ENCODE measurements at regions not wholly inside any gene's neighbourhood (a gene's known extent, or its start where the extent isn't known, plus 50 kb on each side); places are given as distances from the start of the nearest gene placed in this dataset.

DNA sequence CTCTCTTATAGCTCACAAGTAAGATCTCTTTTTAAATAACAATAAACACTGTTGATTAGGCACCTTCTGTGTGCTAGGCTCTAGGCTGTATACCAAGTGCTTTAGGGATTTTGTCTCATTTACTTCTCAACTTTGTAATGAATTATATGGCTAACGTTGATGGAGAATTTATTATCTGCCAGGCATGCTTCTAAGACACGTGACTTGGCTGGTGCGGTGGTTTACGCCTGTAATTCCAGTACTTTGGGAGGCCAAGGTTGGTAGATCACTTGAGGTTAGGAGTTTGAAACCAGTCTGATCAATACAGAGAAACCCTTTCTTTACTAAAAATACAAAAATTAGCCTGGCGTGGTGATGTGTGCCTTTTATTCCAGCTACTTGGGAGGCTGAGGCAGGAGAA, 1202.8 kb upstream of the TMEM132C start:
- no peak overlapping the region for H3K4me3 ChIP-seq
- no peaks in the 10 kb centered on the region for H3F3A ChIP-seq (ENCODE audit: low read depth)
- H4K20me1 ChIP-seq (ENCODE audit: low read depth) = no peaks in the 10 kb centered on the region
- H2AFZ ChIP-seq (replicated peaks) = no peak overlapping the region
- no peak overlapping the region for H3K9ac ChIP-seq
- H3K27me3 Mint-ChIP-seq (ENCODE audit: insufficient read depth, low read depth) = peaks cover 2% of the 10 kb centered on the region
- H3K4me3 Mint-ChIP-seq = no peak overlapping the region
- no peaks in the 10 kb centered on the region for H3K36me3 ChIP-seq
- H3K4me2 ChIP-seq = no peak overlapping the region
- no peaks in the 10 kb centered on the region for H3K9me3 Mint-ChIP-seq
- no peak overlapping the region for H3K27ac Mint-ChIP-seq
- TF ChIP-seq EZH2phosphoT487 (IDR thresholded peaks at IDR 0.05) = no peak
- no peak for TF ChIP-seq CTCF (IDR thresholded peaks at IDR 0.05)
- TF ChIP-seq EZH2 (IDR thresholded peaks at IDR 0.05) = no peak
- H3K27me3 ChIP-seq = no peaks in the 10 kb centered on the region
- no peak overlapping the region for H3K27ac ChIP-seq
- H3K36me3 Mint-ChIP-seq = no peaks in the 10 kb centered on the region
- H3K4me1 ChIP-seq = peaks cover 3% of the 10 kb centered on the region
- H3K9me3 ChIP-seq (ENCODE audit: low read depth) = no peaks in the 10 kb centered on the region
- no peak for DNase-seq (ENCODE audit: low spot score)
- no peaks in the 10 kb centered on the region for H3K4me1 Mint-ChIP-seq
- no peaks in the 10 kb centered on the region for H3K79me2 ChIP-seq (ENCODE audit: low read depth)

DNA sequence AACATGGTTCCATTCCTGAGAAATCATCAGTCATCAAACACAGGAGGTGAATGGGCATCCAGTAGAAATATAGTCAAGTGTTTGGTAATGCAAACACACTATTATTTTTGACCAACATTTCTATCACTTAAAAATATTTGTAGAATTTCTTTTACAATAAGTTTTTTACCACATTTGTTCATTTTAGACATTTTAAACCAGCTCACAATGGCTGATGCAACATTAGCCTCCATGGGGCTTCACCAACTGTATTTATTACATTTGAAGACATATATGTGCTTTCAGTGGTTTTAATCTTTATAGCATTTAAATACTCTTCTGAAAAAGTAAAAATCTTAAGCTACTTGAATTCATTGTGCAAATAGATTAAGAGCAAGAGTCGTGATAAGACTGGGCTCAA, 1201.4 kb upstream of the TMEM132C start:
- Histone ChIP-seq H4K20me1 (ENCODE audit: low read depth) (no peaks in the 10 kb centered on the region), H3K4me3 (no peak overlapping the region), H3K9me3 (ENCODE audit: low read depth) (no peaks in the 10 kb centered on the region), H3K79me2 (ENCODE audit: low read depth) (no peaks in the 10 kb centered on the region), H3K27ac (no peak overlapping the region), H3K4me2 (no peak overlapping the region), H3K36me3 (no peaks in the 10 kb centered on the region), H3K27me3 (no peaks in the 10 kb centered on the region), H2AFZ (replicated peaks) (no peak overlapping the region), H3F3A (ENCODE audit: low read depth) (no peaks in the 10 kb centered on the region), H3K9ac (no peak overlapping the region), H3K4me1 (peaks cover 3% of the 10 kb centered on the region)
- H3K4me3 Mint-ChIP-seq = no peak overlapping the region
- no peak for DNase-seq (ENCODE audit: low spot score)
- H3K36me3 Mint-ChIP-seq = no peaks in the 10 kb centered on the region
- peaks cover 2% of the 10 kb centered on the region for H3K27me3 Mint-ChIP-seq (ENCODE audit: insufficient read depth, low read depth)
- H3K9me3 Mint-ChIP-seq = no peaks in the 10 kb centered on the region
- TF ChIP-seq CTCF (IDR thresholded peaks at IDR 0.05) (no peak), EZH2 (IDR thresholded peaks at IDR 0.05) (no peak), EZH2phosphoT487 (IDR thresholded peaks at IDR 0.05) (no peak)
- no peaks in the 10 kb centered on the region for H3K4me1 Mint-ChIP-seq
- no peak overlapping the region for H3K27ac Mint-ChIP-seq

GRCh38 chr12:127070515-127071157, 1196.3 kb upstream of the TMEM132C start:
- no peak for DNase-seq (ENCODE audit: low spot score)
- Histone ChIP-seq H4K20me1 (ENCODE audit: low read depth) (no peaks in the 10 kb centered on the region), H3K4me2 (no peak overlapping the region), H3K4me1 (no peaks in the 10 kb centered on the region), H3K79me2 (ENCODE audit: low read depth) (no peaks in the 10 kb centered on the region), H3K36me3 (no peaks in the 10 kb centered on the region), H3K9ac (no peak overlapping the region), H3K9me3 (ENCODE audit: low read depth) (no peaks in the 10 kb centered on the region), H3K27ac (no peak overlapping the region), H2AFZ (replicated peaks) (no peak overlapping the region), H3K4me3 (no peak overlapping the region), H3F3A (ENCODE audit: low read depth) (no peaks in the 10 kb centered on the region), H3K27me3 (no peaks in the 10 kb centered on the region)
- Mint-ChIP-seq H3K4me3 (no peak overlapping the region), H3K27ac (no peak overlapping the region), H3K27me3 (ENCODE audit: insufficient read depth, low read depth) (no peaks in the 10 kb centered on the region), H3K9me3 (no peaks in the 10 kb centered on the region), H3K36me3 (no peaks in the 10 kb centered on the region), H3K4me1 (no peaks in the 10 kb centered on the region)
- TF ChIP-seq EZH2 (IDR thresholded peaks at IDR 0.05) (no peak), CTCF (IDR thresholded peaks at IDR 0.05) (no peak), EZH2phosphoT487 (IDR thresholded peaks at IDR 0.05) (no peak)
